ENCODE measurements at regions not wholly inside any gene's neighbourhood (a gene's known extent, or its start where the extent isn't known, plus 50 kb on each side); places are given as distances from the start of the nearest gene placed in this dataset.

- TF ChIP-seq CTCF (conservative IDR thresholded peaks at IDR 0.05) (no peak), ZFX (IDR thresholded peaks at IDR 0.05) (no peak)
Observed at GRCh38 chr12:111138016-111138415, 217.6 kb upstream of the MYL2 start.
